ENCODE measurements at regions not wholly inside any gene's neighbourhood (a gene's known extent, or its start where the extent isn't known, plus 50 kb on each side); places are given as distances from the start of the nearest gene placed in this dataset.

- CTCF ChIA-PET, result no interaction called here
- H3K4me3 Mint-ChIP-seq (ENCODE audit: unreplicated experiment), result no peak overlapping the region
- no peak overlapping the region for H3K27ac Mint-ChIP-seq (ENCODE audit: low read depth, unreplicated experiment)
- no peak for DNase-seq (ENCODE audit: unreplicated experiment)
- peaks cover under 1% of the 10 kb centered on the region for H3K4me1 Mint-ChIP-seq (ENCODE audit: insufficient read depth, unreplicated experiment)
- BruUV-seq (replicated peaks), result no TSS peak
- H3K36me3 Mint-ChIP-seq (ENCODE audit: insufficient read depth, unreplicated experiment), result no peaks in the 10 kb centered on the region
- no peaks in the 10 kb centered on the region for H3K27me3 Mint-ChIP-seq (ENCODE audit: insufficient read depth, unreplicated experiment)
- intact Hi-C loops (cut with micrococcal nuclease), result no loop called here
- H3K9me3 Mint-ChIP-seq (ENCODE audit: unreplicated experiment), result peaks cover 8% of the 10 kb centered on the region
- TF ChIP-seq, protein P1, sequence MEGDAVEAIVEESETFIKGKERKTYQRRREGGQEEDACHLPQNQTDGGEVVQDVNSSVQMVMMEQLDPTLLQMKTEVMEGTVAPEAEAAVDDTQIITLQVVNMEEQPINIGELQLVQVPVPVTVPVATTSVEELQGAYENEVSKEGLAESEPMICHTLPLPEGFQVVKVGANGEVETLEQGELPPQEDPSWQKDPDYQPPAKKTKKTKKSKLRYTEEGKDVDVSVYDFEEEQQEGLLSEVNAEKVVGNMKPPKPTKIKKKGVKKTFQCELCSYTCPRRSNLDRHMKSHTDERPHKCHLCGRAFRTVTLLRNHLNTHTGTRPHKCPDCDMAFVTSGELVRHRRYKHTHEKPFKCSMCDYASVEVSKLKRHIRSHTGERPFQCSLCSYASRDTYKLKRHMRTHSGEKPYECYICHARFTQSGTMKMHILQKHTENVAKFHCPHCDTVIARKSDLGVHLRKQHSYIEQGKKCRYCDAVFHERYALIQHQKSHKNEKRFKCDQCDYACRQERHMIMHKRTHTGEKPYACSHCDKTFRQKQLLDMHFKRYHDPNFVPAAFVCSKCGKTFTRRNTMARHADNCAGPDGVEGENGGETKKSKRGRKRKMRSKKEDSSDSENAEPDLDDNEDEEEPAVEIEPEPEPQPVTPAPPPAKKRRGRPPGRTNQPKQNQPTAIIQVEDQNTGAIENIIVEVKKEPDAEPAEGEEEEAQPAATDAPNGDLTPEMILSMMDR (IDR thresholded peaks at IDR 0.05; ENCODE audit: unreplicated experiment), result no peak
- POLR2A ChIA-PET, result interaction anchor here (0.6 kb wide), 1 partner anchor 744 kb away, joined by 3 read pairs; no protein-coding TSS in a partner anchor
These were observed 152.4 kb upstream of the SERPINE2 start for GRCh38 chr2:224191465-224191864.

DNA sequence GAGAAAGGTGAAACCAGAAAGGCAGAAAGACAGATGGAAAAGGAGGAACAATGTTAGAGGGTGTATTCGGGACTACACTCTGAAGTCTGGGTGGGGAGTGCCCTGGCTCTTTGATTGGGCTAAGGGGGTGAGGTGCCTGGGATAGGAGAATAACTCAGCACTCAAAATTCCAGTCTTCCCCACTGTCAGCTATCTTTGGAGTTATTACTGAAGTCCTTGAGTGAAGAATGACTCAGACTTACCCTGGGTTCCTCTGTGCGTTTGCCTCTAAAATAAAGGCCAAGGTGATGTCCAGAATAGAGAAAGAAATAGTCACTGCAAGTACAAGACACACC, 151.8 kb upstream of the SERPINE2 start:
- no peaks in the 10 kb centered on the region for H3K27me3 Mint-ChIP-seq (ENCODE audit: insufficient read depth, unreplicated experiment)
- intact Hi-C loops (cut with micrococcal nuclease), result no loop called here
- no peaks in the 10 kb centered on the region for H3K36me3 Mint-ChIP-seq (ENCODE audit: insufficient read depth, unreplicated experiment)
- peaks cover 8% of the 10 kb centered on the region for H3K9me3 Mint-ChIP-seq (ENCODE audit: unreplicated experiment)
- BruUV-seq (replicated peaks), result no TSS peak
- no peak overlapping the region for H3K27ac Mint-ChIP-seq (ENCODE audit: low read depth, unreplicated experiment)
- no peak overlapping the region for H3K4me3 Mint-ChIP-seq (ENCODE audit: unreplicated experiment)
- ChIA-PET POLR2A (interaction anchor here (0.6 kb wide), 1 partner anchor 745 kb away, joined by 3 read pairs; no protein-coding TSS in a partner anchor), CTCF (no interaction called here)
- no peaks in the 10 kb centered on the region for H3K4me1 Mint-ChIP-seq (ENCODE audit: insufficient read depth, unreplicated experiment)
- TF ChIP-seq, protein P1 (IDR thresholded peaks at IDR 0.05; ENCODE audit: unreplicated experiment), result no peak
- DNase-seq (ENCODE audit: unreplicated experiment), result no peak

DNA sequence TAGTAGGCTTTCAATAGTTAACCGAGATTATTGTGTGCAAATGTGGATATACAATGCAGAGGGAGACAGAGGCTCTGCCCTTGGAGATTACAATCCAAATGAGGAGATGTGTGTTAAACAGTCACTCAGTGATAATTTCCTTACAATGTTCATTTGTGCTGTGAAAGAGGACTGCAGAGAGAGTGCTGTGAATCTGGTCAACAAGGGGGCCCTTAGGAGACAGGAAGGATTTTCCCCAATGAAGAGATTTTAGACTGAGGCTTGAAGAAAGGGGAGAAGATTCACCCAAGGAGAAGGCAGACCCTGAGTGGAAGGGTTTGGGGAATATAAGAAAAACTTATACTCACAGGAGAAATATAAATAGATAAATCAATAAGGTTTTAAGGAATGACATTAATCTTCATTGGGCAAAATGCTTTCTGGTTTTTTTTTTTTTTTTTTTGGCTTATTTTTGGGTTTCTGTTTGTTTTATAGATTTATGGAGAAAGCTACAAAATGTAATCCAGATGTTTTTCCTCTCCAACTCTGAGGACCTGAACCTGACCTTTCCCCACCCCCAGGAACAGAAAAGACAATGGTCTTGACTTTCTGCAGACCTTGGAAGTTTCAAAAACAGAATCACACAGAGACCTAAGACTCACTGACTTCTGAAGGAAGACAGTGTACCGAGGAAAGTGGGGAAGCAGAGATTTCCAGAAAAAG, 151.3 kb upstream of the SERPINE2 start:
- DNase-seq (ENCODE audit: unreplicated experiment), result no peak
- CTCF ChIA-PET, result no interaction called here

GRCh38 chr2:224187220-224187619, 148.1 kb upstream of the SERPINE2 start:
- POLR2A ChIA-PET, result interaction anchor here (0.5 kb wide), 1 partner anchor 27 kb away, joined by 3 read pairs; no protein-coding TSS in a partner anchor
- BruUV-seq (replicated peaks), result no TSS peak
- H3K27ac Mint-ChIP-seq (ENCODE audit: low read depth, unreplicated experiment), result no peak overlapping the region
- peaks cover 7% of the 10 kb centered on the region for H3K4me1 Mint-ChIP-seq (ENCODE audit: insufficient read depth, unreplicated experiment)
- CTCF ChIA-PET, result no interaction called here
- H3K4me3 Mint-ChIP-seq (ENCODE audit: unreplicated experiment), result no peak overlapping the region
- no peaks in the 10 kb centered on the region for H3K36me3 Mint-ChIP-seq (ENCODE audit: insufficient read depth, unreplicated experiment)
- no peaks in the 10 kb centered on the region for H3K9me3 Mint-ChIP-seq (ENCODE audit: unreplicated experiment)
- no peak for DNase-seq (ENCODE audit: unreplicated experiment)
- TF ChIP-seq, protein P1 (IDR thresholded peaks at IDR 0.05; ENCODE audit: unreplicated experiment), result no peak
- intact Hi-C loops (cut with micrococcal nuclease), result no loop called here
- no peaks in the 10 kb centered on the region for H3K27me3 Mint-ChIP-seq (ENCODE audit: insufficient read depth, unreplicated experiment)

More for the DNA sequence above, 151.3 kb upstream of the SERPINE2 start:
- no TSS peak for BruUV-seq (replicated peaks)
- TF ChIP-seq, protein P1 (IDR thresholded peaks at IDR 0.05; ENCODE audit: unreplicated experiment), result no peak
- Mint-ChIP-seq H3K27me3 (ENCODE audit: insufficient read depth, unreplicated experiment) (no peaks in the 10 kb centered on the region), H3K27ac (ENCODE audit: low read depth, unreplicated experiment) (no peak overlapping the region), H3K4me1 (ENCODE audit: insufficient read depth, unreplicated experiment) (no peaks in the 10 kb centered on the region), H3K36me3 (ENCODE audit: insufficient read depth, unreplicated experiment) (no peaks in the 10 kb centered on the region), H3K4me3 (ENCODE audit: unreplicated experiment) (no peak overlapping the region), H3K9me3 (ENCODE audit: unreplicated experiment) (peaks cover 8% of the 10 kb centered on the region)
- intact Hi-C loops (cut with micrococcal nuclease), result no loop called here
- POLR2A ChIA-PET, result no interaction called here
